GM19035 (cell line): ENCODE measurements at regions not wholly inside any gene's neighbourhood (a gene's known extent, or its start where the extent isn't known, plus 50 kb on each side); places are given as distances from the start of the nearest gene placed in this dataset.
"Not testable (repeated sequence)": the region's sequence is repeated elsewhere in the genome, so short reads cannot be mapped to it uniquely, and the experiment has no call there.

Experiments
- ATAC-seq: cut with Tn5 transposase; IDR thresholded peaks from one replicate; pipeline ENCODE4 v1.9.1; 2021; ENCODE audit not compliant: unreplicated experiment

GRCh38 chr10:21034770-21035169 is 137.7 kb upstream of the NEBL start:
- ATAC-seq = not testable (repeated sequence)

DNA sequence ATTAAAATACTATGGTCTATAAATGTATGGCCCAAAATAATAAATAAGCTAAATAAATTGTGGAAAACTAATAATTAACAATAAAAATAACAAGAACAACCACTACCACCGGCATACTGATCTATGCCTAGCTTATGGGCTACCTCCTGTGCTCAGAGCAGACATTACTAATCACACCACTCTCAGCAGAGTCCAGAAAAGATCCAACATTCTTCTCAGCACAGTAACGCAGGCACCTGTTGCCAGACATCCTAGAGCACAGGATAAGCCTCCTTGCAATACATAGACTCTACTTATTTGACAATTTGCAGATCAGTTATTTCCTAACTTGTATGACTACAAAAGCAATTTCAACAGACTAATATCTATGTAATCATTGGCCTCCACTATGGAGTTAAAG is 137.1 kb upstream of the NEBL start:
- no peak for ATAC-seq

DNA sequence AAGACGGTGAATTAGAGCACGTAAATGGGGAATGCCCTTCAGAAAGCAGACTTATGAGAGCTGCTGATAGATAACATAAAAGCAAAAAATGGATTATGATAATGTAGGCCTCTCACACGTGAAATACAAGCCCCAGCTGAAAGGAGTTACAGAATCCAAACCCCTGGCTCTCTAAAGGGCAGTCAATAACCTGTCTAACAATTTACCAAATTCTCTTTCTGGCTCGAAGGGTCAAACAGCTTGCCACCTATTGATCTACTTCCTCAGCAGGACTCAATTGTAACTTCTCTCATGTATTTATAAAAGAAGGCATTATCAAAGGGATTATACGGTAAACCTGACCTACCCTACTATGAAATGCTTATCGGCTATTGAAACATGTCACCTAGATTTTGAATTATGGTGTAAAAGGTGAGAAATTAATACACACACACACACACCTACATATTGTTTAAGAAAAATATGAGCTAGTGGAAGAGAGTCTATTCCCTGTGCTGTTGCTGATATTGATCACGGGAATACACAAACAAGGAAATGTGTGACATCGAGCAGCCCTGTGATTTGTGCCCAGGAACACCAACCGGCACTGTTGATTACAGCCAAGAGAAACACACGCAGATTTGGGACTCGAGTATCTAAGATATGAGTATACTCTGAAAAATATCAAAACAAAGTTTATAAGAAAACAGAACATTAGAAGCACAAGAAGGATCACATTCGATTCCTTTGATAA is 135.6 kb upstream of the NEBL start:
- ATAC-seq = no peak

- no peak for ATAC-seq
These were observed 134.2 kb upstream of the NEBL start for GRCh38 chr10:21031232-21031795.

DNA sequence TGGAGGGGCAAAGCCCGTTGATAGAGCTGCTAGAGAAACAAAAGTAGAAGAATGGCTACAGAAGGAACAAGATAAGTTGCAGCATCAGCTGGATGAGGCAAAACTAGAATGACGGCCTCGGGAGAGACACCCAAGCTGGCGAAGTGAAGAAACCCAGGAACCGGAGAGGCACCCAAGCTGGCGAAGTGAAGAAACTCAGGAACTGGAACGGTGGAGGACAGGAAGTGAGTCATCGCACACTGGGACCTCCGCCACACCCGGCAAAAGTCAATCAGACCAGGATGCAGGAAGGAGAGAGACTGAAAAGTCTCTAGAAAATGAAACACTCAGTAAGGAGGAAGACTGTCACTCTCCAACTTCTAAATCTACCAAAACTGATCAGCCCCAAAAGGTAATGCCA is 133.0 kb upstream of the NEBL start:
- ATAC-seq = no peak

DNA sequence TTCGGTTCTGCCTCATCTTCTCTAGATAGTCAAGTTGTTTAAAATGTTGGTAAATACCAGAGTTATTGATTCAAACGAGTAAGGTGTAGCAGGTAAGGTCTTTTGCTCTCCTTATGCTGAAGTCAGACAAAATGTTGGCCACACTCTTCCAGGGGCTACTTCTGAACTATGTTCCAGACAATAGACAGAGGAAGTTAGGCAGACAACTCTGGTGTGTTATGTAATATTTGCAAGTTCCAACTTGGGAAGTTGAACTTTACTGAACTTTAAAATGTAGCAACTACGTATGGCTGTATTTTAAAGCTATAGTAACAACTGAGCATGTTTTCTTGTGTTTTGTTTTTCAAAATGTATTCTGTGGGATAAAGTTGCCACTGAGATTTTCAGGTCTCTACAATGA is 125.7 kb upstream of the NEBL start:
- ATAC-seq = no peak

GRCh38 chr10:21021843-21022594 is 124.9 kb upstream of the NEBL start:
- ATAC-seq = no peak

GRCh38 chr10:21021231-21021630 is 124.1 kb upstream of the NEBL start:
- no peak for ATAC-seq

DNA sequence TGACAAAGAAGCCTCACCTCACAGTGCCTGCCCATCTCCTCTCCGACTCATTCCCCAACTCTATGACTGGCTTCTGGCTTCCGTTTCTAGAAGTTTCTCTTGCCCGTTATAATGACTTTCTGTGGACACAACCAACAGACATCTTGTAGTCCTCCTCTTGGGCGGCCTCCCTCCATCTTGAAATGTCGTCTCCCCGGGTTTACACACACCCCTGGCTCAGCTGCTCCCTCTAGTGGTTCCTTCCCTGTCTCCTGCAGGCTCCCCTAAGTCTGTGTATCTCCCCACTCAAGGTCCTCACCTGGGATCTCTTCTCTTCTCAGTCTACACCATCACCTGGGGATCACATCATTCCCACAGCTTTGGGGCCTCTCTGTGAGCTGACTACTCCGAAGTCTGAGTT is 123.4 kb upstream of the NEBL start:
- ATAC-seq = peak; percentile 79

GRCh38 chr10:21019436-21019835 is 122.3 kb upstream of the NEBL start:
- ATAC-seq = no peak

- ATAC-seq = peak; percentile 68
These were observed 118.7 kb upstream of the NEBL start for GRCh38 chr10:21015851-21016250.

- ATAC-seq = no peak
These were observed 117.0 kb upstream of the NEBL start for GRCh38 chr10:21014141-21014540.

DNA sequence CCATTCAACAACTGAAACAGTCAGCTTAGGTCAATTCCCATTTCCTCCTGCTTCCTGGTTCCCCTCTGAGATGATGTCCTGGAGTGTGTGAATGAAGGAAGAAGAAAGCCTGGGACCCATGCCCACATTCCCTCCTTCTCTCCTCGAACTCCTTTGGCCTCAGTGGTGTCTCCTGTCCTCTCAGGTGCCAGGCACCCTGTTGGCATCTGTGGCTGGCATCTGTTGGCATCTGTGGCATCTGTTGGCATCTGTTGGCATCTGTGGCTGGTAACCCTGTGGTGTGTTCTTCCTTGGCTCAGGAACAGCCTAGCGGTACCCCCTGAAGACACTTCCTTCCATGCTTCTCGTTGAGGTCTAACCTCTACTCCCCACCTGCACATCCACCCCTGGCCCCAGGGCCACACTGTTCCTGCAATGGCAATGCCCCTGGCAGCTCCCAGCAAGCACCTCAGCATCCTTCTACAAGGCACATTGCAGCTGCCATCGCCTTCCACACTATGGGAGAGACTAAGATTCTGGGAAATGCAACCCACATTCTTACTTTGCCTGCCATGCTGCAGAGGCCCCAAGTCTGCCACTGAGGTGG is 114.4 kb upstream of the NEBL start:
- no peak for ATAC-seq

GRCh38 chr10:21010615-21011014 is 113.5 kb upstream of the NEBL start:
- no peak for ATAC-seq

DNA sequence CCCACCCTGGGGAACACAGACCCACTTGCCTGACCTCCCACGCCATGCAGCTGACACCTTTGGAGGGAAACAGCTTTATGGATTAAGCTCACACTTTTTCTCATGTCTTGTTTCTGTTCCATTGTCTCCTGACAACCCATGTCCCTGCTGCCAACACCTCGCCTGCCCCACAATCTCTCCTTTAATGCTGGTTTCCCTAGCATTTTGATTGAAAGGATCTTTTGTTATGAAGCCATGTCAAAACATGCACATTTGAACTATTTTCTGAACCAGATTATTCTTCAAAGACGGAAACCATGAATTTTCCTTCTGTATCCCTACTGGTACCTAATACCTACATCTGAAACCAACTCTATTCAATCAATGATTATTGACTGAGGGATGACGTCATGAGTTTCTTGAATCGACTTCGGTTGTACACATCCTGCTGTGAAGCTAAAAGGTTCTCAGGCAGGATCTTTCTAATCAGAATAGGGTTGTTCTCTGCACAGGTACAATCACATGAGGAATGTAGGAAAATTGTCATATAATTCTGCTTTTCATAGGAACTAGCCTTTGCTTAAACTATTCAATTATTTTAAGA is 106.2 kb upstream of the NEBL start:
- ATAC-seq = no peak

DNA sequence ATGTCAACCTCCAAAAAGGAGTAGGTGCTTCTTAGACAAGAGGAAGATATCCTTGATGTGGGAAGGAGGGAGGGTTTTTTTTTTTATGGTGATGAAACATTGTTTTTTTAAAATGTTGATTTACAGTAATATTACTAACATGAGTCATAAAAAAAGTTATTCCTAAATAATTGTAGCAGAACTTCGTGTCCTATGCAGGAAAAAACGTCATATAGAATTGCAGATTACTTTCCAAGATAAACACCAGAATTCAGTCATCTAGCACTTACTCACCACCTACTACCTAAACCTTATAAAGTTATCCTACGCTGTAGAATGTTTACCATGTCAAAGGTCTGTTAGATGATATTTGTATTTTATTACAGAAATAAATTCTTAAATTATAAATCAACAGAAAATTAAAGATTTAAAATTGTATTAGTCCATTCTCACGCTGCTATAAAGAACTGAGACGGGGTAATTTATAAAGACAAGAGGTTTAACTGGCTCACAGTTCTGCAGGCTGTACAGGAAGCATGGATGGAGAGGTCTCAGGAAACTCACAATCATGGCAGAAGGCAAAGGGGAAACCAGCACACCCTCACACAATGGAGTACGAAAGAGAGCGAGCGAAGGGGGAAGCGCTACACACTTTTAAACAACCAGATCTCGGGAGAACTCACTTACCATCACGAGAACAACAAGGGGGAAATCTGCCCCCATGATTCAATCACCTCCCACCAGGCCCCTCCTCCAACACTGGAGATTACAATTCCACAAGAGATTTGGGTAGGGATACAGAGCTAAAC is 105.2 kb upstream of the NEBL start:
- no peak for ATAC-seq

- no peak for ATAC-seq
These were observed 102.6 kb upstream of the NEBL start for GRCh38 chr10:20999699-21000098.

DNA sequence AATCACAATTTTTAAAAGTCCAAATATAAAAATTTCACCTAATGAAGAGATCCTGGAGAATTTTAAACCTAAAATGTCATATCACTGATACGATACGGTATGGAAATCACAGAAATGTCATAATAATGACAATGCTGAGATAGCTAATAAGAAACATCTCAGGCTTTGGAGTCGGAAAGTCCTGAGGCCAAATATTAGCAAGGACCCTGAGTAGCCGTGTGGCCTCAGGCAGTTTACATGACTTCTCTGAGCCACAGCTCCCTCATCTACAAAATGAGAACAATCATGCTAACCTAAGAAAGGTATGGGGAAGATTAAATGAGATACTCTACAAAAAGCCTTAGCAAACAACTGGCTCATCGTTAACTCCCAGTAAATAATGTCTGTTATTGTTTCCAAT is 100.9 kb upstream of the NEBL start:
- no peak for ATAC-seq

DNA sequence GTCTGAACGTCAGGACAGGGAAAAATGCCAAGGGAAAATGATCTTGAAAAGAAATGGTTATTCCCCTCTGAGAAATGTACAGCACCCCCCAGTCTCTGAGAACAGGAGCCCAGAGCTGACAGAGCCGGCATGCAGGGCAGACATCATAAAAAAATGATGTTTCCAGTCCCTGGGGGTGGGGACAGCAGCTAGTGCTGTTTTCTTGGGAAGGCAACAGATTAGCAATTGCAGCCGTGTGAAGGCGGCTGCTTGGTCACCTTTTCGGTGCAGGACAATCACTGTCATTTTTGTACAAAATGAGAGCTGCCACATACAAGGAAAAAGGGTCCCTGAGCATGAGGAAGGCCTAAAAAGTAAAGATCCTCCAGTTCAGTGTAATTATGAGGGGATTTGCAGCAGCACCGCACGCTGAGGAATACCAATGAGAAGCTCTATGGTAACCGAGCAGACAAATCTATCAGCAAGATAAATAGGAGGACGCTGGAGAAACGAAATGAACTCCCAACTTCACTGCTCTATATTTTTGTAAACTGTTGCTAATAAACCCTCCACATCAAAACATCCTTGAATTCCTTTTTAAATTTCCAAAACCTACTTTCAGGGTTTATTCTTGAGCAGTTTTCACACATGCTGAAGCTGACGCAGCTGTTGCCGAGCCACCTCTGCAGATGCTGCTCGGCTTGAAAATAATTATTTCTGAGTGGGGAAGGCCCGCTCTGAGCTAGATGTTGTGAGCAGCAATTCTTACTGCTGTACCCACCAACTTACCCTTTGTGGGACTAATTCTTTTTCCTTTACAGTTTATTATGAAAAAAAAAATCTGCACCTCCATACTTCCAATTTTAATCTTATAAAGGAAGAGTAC is 98.2 kb upstream of the NEBL start:
- ATAC-seq = no peak
